Cardiac muscle cell (in vitro differentiated cells and primary cell): ENCODE measurements at regions not wholly inside any gene's neighbourhood (a gene's known extent, or its start where the extent isn't known, plus 50 kb on each side); places are given as distances from the start of the nearest gene placed in this dataset.

Source experiments
- DNase-seq, 2 donors: peaks; one replicate each; pipeline versions ENCODE4 v3.0.0 to v3.0.0-alpha.2; 2010 to 2017; ENCODE audit warnings: low read depth in 1 of 2, low spot score in 1 of 2
- H3K27ac ChIP-seq: fragments of 200-600 bp; sonication (generic); 2 replicates; pipeline ENCODE4 v1.5.1; 2016
- H3K27me3 ChIP-seq: fragments of 200-600 bp; sonication (generic); 2 replicates; pipeline ENCODE4 v1.6.0; 2016; ENCODE audit warnings: control low read depth
- H3K36me3 ChIP-seq: fragments of 200-600 bp; sonication (generic); 2 replicates; pipeline ENCODE4 v1.5.1; 2016; ENCODE audit warnings: control low read depth
- H3K4me1 ChIP-seq: fragments of 200-600 bp; sonication (generic); 2 replicates; pipeline ENCODE4 v1.8.1; 2017; ENCODE audit warnings: low read depth, mild to moderate bottlenecking, mixed run types
- H3K4me3 ChIP-seq: fragments of 200-600 bp; sonication (generic); 2 replicates; pipeline ENCODE4 v1.5.1; 2016; ENCODE audit warnings: mild to moderate bottlenecking
- H3K9me3 ChIP-seq: fragments of 200-600 bp; sonication (generic); 2 replicates; pipeline ENCODE4 v1.5.1; 2017; ENCODE audit warnings: low read depth, mild to moderate bottlenecking, control low read depth
- TF ChIP-seq, protein P1 (sequence below): IDR thresholded peaks from 2 replicates; pipeline ENCODE4 v1.5.1; 2012; ENCODE audit warnings: low read depth, mild to moderate bottlenecking, low read length

DNA sequence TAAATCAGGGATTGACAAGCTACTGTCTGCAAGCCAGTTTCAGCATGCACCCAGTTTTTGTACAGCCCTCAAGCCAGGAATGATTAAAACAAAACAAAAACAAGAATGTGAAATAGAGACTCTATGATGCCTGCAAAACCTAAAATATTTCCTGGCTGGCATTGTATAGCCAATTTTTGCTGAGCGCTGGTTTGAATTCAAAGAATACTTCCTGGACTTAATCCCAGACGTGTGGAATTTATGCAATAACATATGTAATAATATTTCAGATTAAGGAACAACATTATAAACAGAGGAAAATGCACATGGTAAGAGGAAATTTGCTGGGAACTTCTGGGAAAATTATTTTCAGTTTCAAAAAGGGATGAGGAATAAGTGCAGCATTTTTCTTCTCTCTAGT, 148.1 kb upstream of the RPRM start:
- Histone ChIP-seq H3K36me3 (no peaks in the 10 kb centered on the region), H3K4me3 (no peak overlapping the region), H3K27ac (no peak overlapping the region), H3K4me1 (no peaks in the 10 kb centered on the region), H3K27me3 (no peaks in the 10 kb centered on the region), H3K9me3 (no peaks in the 10 kb centered on the region)
- DNase-seq, result no peak
- TF ChIP-seq, protein P1, sequence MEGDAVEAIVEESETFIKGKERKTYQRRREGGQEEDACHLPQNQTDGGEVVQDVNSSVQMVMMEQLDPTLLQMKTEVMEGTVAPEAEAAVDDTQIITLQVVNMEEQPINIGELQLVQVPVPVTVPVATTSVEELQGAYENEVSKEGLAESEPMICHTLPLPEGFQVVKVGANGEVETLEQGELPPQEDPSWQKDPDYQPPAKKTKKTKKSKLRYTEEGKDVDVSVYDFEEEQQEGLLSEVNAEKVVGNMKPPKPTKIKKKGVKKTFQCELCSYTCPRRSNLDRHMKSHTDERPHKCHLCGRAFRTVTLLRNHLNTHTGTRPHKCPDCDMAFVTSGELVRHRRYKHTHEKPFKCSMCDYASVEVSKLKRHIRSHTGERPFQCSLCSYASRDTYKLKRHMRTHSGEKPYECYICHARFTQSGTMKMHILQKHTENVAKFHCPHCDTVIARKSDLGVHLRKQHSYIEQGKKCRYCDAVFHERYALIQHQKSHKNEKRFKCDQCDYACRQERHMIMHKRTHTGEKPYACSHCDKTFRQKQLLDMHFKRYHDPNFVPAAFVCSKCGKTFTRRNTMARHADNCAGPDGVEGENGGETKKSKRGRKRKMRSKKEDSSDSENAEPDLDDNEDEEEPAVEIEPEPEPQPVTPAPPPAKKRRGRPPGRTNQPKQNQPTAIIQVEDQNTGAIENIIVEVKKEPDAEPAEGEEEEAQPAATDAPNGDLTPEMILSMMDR, result no peak

DNA sequence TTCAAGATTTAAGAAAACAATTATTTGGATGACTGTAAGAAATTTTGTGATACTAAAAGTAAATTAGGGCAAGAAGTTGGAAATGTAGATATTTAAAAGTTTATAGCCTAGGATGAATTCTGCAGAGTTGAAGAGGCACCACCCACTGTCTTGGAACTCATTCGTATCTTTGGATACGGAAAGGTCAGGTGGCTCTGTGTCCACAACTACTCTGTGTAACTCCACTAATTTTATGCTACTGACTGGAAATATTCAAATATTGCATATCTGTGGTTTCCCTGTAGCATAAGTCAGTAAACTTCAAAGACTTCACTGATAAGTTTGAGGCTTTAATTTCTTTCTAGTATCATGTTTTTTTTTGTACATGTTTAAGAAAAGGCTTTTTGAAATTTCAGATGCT, 156.9 kb upstream of the RPRM start:
- no peak overlapping the region for H3K4me3 ChIP-seq
- no peak overlapping the region for H3K27ac ChIP-seq
- no peaks in the 10 kb centered on the region for H3K9me3 ChIP-seq
- no peak for DNase-seq
- H3K4me1 ChIP-seq, result no peaks in the 10 kb centered on the region
- H3K27me3 ChIP-seq, result no peaks in the 10 kb centered on the region
- TF ChIP-seq, protein P1, result no peak
- no peaks in the 10 kb centered on the region for H3K36me3 ChIP-seq

DNA sequence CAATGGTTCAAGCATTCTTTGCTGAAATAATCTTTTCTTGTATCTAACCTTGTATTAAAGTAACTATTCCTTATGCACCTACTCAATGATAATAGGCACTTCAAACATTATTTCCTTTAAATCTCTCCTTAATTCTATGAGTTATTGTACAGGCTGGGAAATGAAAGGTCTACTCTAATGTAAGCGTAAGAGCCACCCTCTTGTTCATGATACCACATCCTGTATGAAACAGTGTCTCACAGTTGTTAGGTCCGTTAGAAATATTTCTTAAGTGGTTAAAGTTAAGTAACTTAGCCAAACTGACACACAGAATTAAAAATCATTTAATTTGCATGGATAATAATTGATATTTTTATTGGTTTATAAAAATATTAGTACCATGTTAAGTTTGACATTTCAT, 162.5 kb upstream of the RPRM start:
- H3K36me3 ChIP-seq, result no peaks in the 10 kb centered on the region
- H3K4me3 ChIP-seq, result no peak overlapping the region
- no peaks in the 10 kb centered on the region for H3K4me1 ChIP-seq
- H3K27me3 ChIP-seq, result no peaks in the 10 kb centered on the region
- DNase-seq, result no peak
- H3K9me3 ChIP-seq, result no peaks in the 10 kb centered on the region
- H3K27ac ChIP-seq, result no peak overlapping the region
- TF ChIP-seq, protein P1, result no peak

DNA sequence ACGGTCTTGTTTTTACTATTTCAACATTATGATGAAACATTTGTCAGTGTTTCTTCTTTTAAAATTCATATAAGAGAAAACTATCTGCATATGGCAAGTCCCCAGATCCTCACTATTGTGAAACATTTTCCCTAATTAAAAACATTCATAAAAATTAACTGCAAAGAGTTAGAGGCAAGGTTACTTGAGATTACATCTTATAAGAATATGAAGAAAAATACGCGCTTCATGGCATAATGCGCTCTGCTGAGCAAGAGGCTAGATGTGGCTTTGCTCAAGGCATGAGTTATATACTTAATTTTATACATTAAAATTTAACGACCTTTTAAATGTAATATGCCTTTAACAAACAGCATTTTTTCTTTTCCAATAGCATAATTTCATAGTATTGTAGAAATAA, 166.4 kb upstream of the RPRM start:
- Histone ChIP-seq H3K4me3 (no peak overlapping the region), H3K36me3 (no peaks in the 10 kb centered on the region), H3K27ac (no peak overlapping the region), H3K4me1 (no peaks in the 10 kb centered on the region), H3K27me3 (no peaks in the 10 kb centered on the region), H3K9me3 (no peaks in the 10 kb centered on the region)
- no peak for DNase-seq
- TF ChIP-seq, protein P1, result no peak

DNA sequence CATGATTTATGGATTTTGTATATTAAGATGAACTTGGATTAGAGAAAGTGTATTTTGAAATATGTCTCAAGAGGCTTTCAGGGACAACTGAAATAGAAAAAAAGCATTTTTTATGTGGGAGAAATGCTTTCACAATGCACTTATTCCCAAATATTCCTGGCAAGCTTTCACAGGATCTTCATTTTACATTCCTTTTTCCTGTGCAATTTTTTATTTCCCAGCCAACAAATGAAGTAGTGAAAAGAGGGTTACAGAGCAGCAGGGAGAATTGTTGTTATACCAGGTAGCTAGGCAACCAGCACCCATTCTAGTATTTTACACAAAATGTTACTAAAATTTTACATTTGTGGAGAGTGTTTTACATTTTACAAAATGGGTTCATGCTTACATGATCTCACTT, 167.0 kb upstream of the RPRM start:
- no peaks in the 10 kb centered on the region for H3K27me3 ChIP-seq
- H3K4me3 ChIP-seq, result no peak overlapping the region
- H3K36me3 ChIP-seq, result no peaks in the 10 kb centered on the region
- H3K27ac ChIP-seq, result no peak overlapping the region
- no peak for DNase-seq
- H3K9me3 ChIP-seq, result no peaks in the 10 kb centered on the region
- TF ChIP-seq, protein P1, result no peak
- no peaks in the 10 kb centered on the region for H3K4me1 ChIP-seq

DNA sequence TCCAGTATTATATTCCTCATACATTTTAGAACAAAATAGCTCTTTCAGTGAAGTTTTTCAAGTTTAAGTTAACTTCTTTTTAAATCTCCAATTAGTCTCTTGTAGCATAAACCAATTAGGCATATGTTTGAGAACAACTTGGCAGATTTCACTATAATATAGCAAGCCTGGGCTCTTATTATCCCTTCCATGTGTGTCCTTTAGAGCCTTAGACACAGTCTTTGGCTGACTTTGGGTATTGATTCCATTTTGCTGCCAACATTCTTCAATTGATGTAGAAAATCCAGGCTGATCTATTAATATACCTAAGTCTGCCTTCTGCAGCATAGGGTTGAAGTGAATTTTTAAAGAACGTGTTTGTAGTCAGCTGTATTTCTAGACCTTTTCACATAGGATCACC, 179.1 kb upstream of the RPRM start:
- H3K27me3 ChIP-seq, result no peaks in the 10 kb centered on the region
- TF ChIP-seq, protein P1, result no peak
- H3K4me3 ChIP-seq, result no peak overlapping the region
- no peak overlapping the region for H3K27ac ChIP-seq
- no peaks in the 10 kb centered on the region for H3K4me1 ChIP-seq
- no peaks in the 10 kb centered on the region for H3K36me3 ChIP-seq
- H3K9me3 ChIP-seq, result no peaks in the 10 kb centered on the region
- no peak for DNase-seq
